OCI-LY7 (cell line): ENCODE measurements at regions not wholly inside any gene's neighbourhood (a gene's known extent, or its start where the extent isn't known, plus 50 kb on each side); places are given as distances from the start of the nearest gene placed in this dataset.

Source experiments
- BruUV-seq: library from RNA; stranded (reverse); fragments of 400-500 nt; replicated peaks from 2 replicates; lab custom pipeline; 2021; lab: Mats Ljungman, UMichigan
- CTCF ChIA-PET: fragments of 300-600 bp; sonication (Branson Sonifier 250); formaldehyde crosslinking; loops from one replicate; lab custom pipeline; 2022; ENCODE audit warnings: antibody characterized with exemption; ENCODE audit not compliant: unreplicated experiment; lab: Charles Lee
- POLR2A ChIA-PET: fragments of 300-600 bp; sonication (Branson Sonifier 250); formaldehyde crosslinking; loops from one replicate; lab custom pipeline; 2022; ENCODE audit warnings: antibody characterized with exemption; lab: Charles Lee
- DNase-seq: peaks from one replicate; pipeline ENCODE4 v3.0.0-alpha.2; 2015; ENCODE audit warnings: low spot score
- H2AFZ ChIP-seq: fragments of 200-600 bp; sonication (generic), shearing (Covaris generic); 2 replicates; pipeline ENCODE4 v1.6.1; 2014; ENCODE audit warnings: mild to moderate bottlenecking, antibody characterized with exemption, low read length, moderate library complexity
- H3K27ac ChIP-seq: fragments of 200-600 bp; sonication (generic); 2 replicates; pipeline ENCODE4 v1.5.1; 2014; ENCODE audit warnings: mixed run types, low read depth, mild to moderate bottlenecking, moderate library complexity, low read length, inconsistent platforms; ENCODE audit not compliant: poor library complexity, severe bottlenecking
- H3K36me3 ChIP-seq: fragments of 200-600 bp; sonication (generic); 2 replicates; pipeline ENCODE4 v1.6.1; 2014; ENCODE audit warnings: mild to moderate bottlenecking, antibody characterized with exemption, low read length, moderate library complexity, mixed read lengths; ENCODE audit not compliant: insufficient read depth
- H3K4me1 ChIP-seq: fragments of 200-600 bp; sonication (generic); 2 replicates; pipeline ENCODE4 v1.5.1; 2014; ENCODE audit warnings: mild to moderate bottlenecking, low read length; ENCODE audit not compliant: insufficient read depth, poor library complexity, severe bottlenecking
- H3K4me2 ChIP-seq: fragments of 200-600 bp; sonication (generic); 2 replicates; pipeline ENCODE4 v1.6.1; 2014; ENCODE audit warnings: mild to moderate bottlenecking, low read length
- H3K4me3 ChIP-seq: fragments of 200-600 bp; sonication (generic); 2 replicates; pipeline ENCODE4 v1.5.1; 2014; ENCODE audit warnings: mild to moderate bottlenecking, low read depth, low read length; ENCODE audit not compliant: poor library complexity, severe bottlenecking
- H3K79me2 ChIP-seq: fragments of 200-600 bp; sonication (generic); 2 replicates; pipeline ENCODE4 v1.6.1; 2016; ENCODE audit warnings: low read depth, mild to moderate bottlenecking, low read length, moderate library complexity, mixed read lengths; ENCODE audit not compliant: insufficient read depth
- H3K9me2 ChIP-seq: fragments of 200-600 bp; sonication (generic); 2 replicates; pipeline ENCODE4 v1.6.1; 2016; ENCODE audit warnings: mild to moderate bottlenecking, low read length, mixed read lengths; ENCODE audit not compliant: insufficient read depth
- H3K9me3 ChIP-seq: fragments of 200-600 bp; sonication (generic); 2 replicates; pipeline ENCODE4 v1.6.1; 2014; ENCODE audit warnings: mild to moderate bottlenecking, mixed run types, low read length, mixed read lengths
- H4K20me1 ChIP-seq: fragments of 200-600 bp; sonication (generic); 2 replicates; pipeline ENCODE4 v1.6.1; 2014; ENCODE audit warnings: mild to moderate bottlenecking, antibody characterized with exemption, low read length, moderate library complexity, mixed read lengths; ENCODE audit not compliant: insufficient read depth
- CTCF ChIP-seq: fragments of 200-600 bp; sonication (generic); conservative IDR thresholded peaks from 2 replicates; pipeline ENCODE4 v1.5.1; 2014; ENCODE audit warnings: mild to moderate bottlenecking, antibody characterized with exemption, low read length, moderate library complexity, mixed read lengths
- EZH2phosphoT487 ChIP-seq: fragments of 200-600 bp; sonication (generic); IDR thresholded peaks from 2 replicates; pipeline ENCODE4 v1.6.1; 2018; ENCODE audit warnings: low read depth, borderline replicate concordance, mild to moderate bottlenecking, mixed run types, antibody characterized with exemption, low read length, moderate library complexity, mixed read lengths
- intact Hi-C: fragments of 100-400 bp; cut with micrococcal nuclease; formaldehyde crosslinking; loops from one replicate; pipeline ENCODE4 v1.10.0; 2022; ENCODE audit not compliant: unreplicated experiment

GRCh38 chr1:192735298-192735915 lies 73.4 kb upstream of the RGS2 start:
- BruUV-seq: no TSS peak

GRCh38 chr1:192737306-192737705 lies 71.5 kb upstream of the RGS2 start:
- Histone ChIP-seq H3K4me1 (no peaks in the 10 kb centered on the region), H3K4me3 (no peak overlapping the region), H2AFZ (no peak overlapping the region), H4K20me1 (no peaks in the 10 kb centered on the region), H3K79me2 (no peaks in the 10 kb centered on the region), H3K9me2 (no peaks in the 10 kb centered on the region), H3K9me3 (no peaks in the 10 kb centered on the region), H3K4me2 (no peak overlapping the region), H3K27ac (no peak overlapping the region), H3K36me3 (no peaks in the 10 kb centered on the region)
- CTCF ChIA-PET: no interaction called here
- no TSS peak for BruUV-seq
- POLR2A ChIA-PET: interaction anchor here (0.5 to 1.4 kb wide), 7 partner anchors 8 to 777 kb away, joined by 3 to 4 read pairs (median 3); no protein-coding TSS in a partner anchor
- no peak for DNase-seq
- intact Hi-C loops: no loop called here
- TF ChIP-seq EZH2phosphoT487 (no peak), CTCF (no peak)

More at GRCh38 chr1:192735298-192735915, 73.4 kb upstream of the RGS2 start:
- ChIA-PET POLR2A (interaction anchor here (1.2 kb wide), 1 partner anchor 7 kb away, joined by 3 read pairs; no protein-coding TSS in a partner anchor), CTCF (no interaction called here)
- H3K4me3 ChIP-seq: no peak overlapping the region
- intact Hi-C loops: no loop called here
- no peaks in the 10 kb centered on the region for H3K4me1 ChIP-seq
- H3K36me3 ChIP-seq: no peaks in the 10 kb centered on the region
- no peaks in the 10 kb centered on the region for H3K9me2 ChIP-seq
- TF ChIP-seq EZH2phosphoT487 (no peak), CTCF (no peak)
- H3K9me3 ChIP-seq: no peaks in the 10 kb centered on the region
- no peaks in the 10 kb centered on the region for H3K79me2 ChIP-seq
- DNase-seq: no peak
- H3K27ac ChIP-seq: no peak overlapping the region
- no peak overlapping the region for H3K4me2 ChIP-seq
- H4K20me1 ChIP-seq: no peaks in the 10 kb centered on the region
- H2AFZ ChIP-seq: no peak overlapping the region

GRCh38 chr1:192739476-192740184 lies 69.2 kb upstream of the RGS2 start:
- Histone ChIP-seq H3K9me2 (no peaks in the 10 kb centered on the region), H4K20me1 (no peaks in the 10 kb centered on the region), H2AFZ (no peak overlapping the region), H3K4me2 (no peak overlapping the region), H3K4me3 (no peak overlapping the region), H3K79me2 (no peaks in the 10 kb centered on the region), H3K9me3 (no peaks in the 10 kb centered on the region), H3K4me1 (no peaks in the 10 kb centered on the region), H3K27ac (no peak overlapping the region), H3K36me3 (no peaks in the 10 kb centered on the region)
- TF ChIP-seq CTCF (no peak), EZH2phosphoT487 (no peak)
- POLR2A ChIA-PET: interaction anchor here (0.6 to 1.0 kb wide), 2 partner anchors 14 to 114 kb away, joined by 3 read pairs; no protein-coding TSS in a partner anchor
- intact Hi-C loops: no loop called here
- no peak for DNase-seq
- no TSS peak for BruUV-seq
- CTCF ChIA-PET: no interaction called here
